GM13976 (cell line): ENCODE measurements at regions not wholly inside any gene's neighbourhood (a gene's known extent, or its start where the extent isn't known, plus 50 kb on each side); places are given as distances from the start of the nearest gene placed in this dataset.

Source experiments
- DNase-seq: peaks from one replicate; pipeline ENCODE4 v3.0.0; 2012; ENCODE audit warnings: low spot score
- in situ Hi-C: fragments of 300-500 bp; cut with MboI; formaldehyde crosslinking; loops from one replicate; pipeline ENCODE4 v1.12.0; 2022; ENCODE audit warnings: low sequenced_read_pairs, mixed read lengths, inconsistent platforms; ENCODE audit not compliant: unreplicated experiment
- TF ChIP-seq, protein P1 (sequence below): IDR thresholded peaks from 2 replicates; pipeline ENCODE4 v1.5.1; 2012; ENCODE audit warnings: borderline replicate concordance, mild to moderate bottlenecking; ENCODE audit not compliant: insufficient read depth; ENCODE audit errors: extremely low read depth, missing control alignments, control extremely low read depth

DNA sequence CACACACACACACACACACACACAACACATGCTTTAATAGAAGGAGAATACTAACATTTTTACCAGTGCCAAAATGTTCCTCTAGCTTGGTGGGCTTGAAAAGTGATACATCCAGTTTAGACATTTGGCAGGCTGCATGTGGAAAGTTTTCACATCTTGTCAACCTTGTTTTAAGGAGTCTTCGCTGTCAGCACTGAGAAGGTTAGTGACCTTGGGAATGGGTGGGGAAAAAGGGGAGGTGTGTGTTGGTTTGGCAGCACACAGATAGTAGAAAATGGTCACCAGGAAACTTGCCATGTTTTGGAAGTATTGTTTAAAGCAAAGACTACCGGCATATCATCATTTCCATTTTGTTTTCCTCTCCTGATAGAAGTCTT, 346.5 kb upstream of the ADAMTSL1 start:
- no peak for DNase-seq
- TF ChIP-seq, protein P1, sequence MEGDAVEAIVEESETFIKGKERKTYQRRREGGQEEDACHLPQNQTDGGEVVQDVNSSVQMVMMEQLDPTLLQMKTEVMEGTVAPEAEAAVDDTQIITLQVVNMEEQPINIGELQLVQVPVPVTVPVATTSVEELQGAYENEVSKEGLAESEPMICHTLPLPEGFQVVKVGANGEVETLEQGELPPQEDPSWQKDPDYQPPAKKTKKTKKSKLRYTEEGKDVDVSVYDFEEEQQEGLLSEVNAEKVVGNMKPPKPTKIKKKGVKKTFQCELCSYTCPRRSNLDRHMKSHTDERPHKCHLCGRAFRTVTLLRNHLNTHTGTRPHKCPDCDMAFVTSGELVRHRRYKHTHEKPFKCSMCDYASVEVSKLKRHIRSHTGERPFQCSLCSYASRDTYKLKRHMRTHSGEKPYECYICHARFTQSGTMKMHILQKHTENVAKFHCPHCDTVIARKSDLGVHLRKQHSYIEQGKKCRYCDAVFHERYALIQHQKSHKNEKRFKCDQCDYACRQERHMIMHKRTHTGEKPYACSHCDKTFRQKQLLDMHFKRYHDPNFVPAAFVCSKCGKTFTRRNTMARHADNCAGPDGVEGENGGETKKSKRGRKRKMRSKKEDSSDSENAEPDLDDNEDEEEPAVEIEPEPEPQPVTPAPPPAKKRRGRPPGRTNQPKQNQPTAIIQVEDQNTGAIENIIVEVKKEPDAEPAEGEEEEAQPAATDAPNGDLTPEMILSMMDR = no peak
- in situ Hi-C loops = no loop called here

DNA sequence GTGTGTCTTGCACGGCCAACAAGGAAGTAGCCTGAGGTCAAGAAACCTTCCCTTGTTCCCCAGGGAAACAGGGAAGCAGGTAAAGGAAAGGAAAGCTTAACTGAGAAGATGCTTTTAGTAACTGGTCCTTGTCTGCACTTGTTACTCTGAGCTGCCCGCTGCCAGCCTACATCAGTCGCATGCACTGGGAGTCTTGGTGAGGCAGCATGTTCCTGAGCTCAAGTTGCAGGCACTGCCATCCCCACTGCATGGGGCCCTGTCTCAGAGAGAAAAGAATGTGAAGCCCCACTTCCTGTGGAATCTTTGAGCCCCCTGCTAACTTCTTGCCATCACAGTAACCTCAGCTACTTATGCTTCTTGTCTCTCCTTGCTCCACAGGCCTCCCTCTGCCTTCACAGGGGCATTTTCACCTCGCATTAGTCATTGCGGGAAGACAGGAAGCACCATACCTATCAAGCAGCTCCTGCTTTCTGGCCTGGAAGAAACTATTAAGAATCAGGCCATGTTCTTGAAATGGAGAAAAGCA, 344.1 kb upstream of the ADAMTSL1 start:
- in situ Hi-C loops = no loop called here
- DNase-seq = no peak
- TF ChIP-seq, protein P1 = no peak

DNA sequence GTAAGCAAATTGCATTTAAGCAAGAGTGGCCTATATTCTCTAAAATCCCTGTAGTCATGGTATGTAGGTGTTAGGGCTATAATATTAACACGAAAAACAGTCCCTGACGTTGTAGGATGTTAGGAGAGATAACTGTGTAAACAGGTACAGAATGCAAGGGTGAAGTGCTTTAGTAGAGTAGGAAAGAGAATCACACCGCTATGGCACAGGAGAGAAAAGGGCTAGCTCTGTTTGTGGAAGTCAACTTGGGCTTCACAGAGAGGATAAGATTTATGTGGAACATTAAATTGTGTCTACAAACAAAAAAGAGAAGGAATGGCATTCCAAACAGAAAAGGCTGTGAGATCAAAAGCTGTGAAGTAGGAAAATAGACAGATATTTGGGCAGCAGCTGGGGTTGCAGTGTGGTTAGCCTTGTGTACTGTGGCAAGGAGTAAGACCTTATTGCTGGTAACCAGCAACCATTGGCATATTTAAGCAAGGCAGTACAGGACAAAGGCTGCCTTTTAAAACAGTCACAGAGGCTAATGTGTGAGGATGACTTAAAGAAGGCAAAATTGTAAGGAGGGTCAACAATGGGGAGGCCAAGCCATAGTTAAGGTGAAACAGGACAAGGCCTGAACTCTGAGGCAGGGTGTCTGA, 337.5 kb upstream of the ADAMTSL1 start:
- TF ChIP-seq, protein P1 = no peak
- in situ Hi-C loops = no loop called here
- no peak for DNase-seq

DNA sequence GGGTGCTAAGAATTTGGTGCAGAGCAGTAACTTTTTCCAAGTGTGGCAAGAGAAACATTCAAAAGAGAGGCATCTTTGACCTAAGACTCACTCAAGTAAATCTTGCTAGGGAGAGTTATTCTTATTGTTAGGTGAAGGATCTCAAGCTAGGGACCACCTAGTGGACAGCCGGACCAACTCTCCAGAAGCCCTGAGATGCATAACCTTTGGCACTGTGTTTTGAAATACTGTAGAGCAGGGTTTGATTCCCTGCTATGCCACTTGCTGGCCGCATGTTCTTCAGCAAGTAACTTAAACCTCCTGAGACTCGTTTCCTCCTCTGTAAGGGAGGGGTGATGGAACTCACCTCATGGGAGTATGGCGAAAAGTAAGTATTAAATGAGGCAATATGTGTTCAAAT, 336.1 kb upstream of the ADAMTSL1 start:
- no peak for DNase-seq
- in situ Hi-C loops = no loop called here
- TF ChIP-seq, protein P1 = no peak

DNA sequence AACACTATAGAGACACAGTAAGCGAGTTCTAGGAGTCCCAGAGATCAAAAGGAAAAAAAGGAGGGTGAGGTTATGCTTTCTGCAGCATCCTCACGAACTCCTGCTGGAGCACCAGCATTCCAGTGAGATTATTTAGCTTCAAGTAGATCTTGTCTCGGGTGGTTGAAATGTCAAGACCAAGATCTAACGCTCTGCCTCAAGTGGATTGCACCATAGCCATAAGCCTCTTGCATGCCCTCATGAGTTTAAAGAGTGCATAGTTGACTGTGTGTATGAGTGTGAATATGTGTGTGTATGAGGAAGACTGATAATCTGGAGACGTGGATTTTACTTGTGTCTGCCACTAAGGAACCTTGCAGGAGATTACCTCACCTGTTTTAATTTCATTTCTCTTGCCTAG, 335.3 kb upstream of the ADAMTSL1 start:
- in situ Hi-C loops = no loop called here
- TF ChIP-seq, protein P1 = no peak
- no peak for DNase-seq

DNA sequence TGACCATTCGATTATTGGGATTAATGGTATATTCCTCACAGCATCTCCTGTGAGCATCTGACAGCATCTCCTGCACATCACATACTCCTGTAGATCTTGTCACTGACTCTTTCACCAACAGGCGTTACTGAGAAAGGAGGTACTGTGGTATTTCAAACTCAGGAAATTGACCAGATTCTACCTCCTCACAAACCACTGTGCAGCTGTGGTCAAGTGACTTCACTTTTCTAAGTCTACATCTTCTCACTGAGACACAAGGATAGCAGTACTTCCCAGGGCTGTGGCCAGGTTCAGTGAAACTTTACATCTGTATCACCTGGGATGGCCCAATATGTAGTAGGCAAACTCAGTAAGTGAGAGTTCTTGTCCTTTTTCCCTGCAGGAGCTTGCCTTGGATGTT, 332.3 kb upstream of the ADAMTSL1 start:
- TF ChIP-seq, protein P1 = no peak
- in situ Hi-C loops = no loop called here
- no peak for DNase-seq

DNA sequence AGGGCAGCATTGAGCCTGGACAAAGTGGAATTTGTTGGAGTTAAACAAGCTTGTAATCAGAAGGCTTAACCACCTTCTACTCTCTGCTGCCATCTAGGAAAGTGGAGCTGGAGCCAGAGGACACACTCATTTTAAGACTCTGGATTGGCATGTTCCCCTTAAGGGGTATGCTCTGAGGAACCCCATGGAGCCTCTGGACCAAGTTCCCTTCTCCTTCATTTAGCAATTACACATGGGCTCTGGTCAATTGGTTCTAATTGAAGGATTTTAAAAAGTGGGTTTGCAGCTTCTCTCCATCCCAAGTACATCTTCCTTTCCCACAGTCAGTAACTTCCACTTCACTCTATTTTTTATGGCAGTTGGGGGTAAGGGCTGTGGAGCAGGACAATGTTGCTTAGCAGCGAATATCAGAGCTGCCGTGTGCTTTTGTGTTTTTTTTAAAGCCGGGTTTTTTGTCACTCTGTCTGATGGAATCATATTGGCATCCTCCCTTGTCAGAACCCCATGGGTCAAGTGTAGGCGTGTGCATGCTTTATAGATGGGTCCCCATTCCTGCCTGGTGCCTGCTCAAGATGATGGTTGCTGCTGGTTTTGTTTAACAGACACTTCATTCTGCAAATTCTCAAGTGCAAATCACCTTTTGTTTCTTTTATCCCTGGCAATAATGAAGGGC, 330.7 kb upstream of the ADAMTSL1 start:
- in situ Hi-C loops = no loop called here
- TF ChIP-seq, protein P1 = no peak
- no peak for DNase-seq
